ENCODE measurements at regions not wholly inside any gene's neighbourhood (a gene's known extent, or its start where the extent isn't known, plus 50 kb on each side); places are given as distances from the start of the nearest gene placed in this dataset.
"Not testable (repeated sequence)": the region's sequence is repeated elsewhere in the genome, so short reads cannot be mapped to it uniquely, and the experiment has no call there.

- ATAC-seq (no peak), DNase-seq (ENCODE audit: low spot score) (no peak)
These were observed 117.5 kb upstream of the MEIS1 start for GRCh38 chr2:66317268-66317890.

GRCh38 chr2:66306483-66306882 lies 128.4 kb upstream of the MEIS1 start:
- ATAC-seq (no peak), DNase-seq (ENCODE audit: low spot score) (no peak)

- DNase-seq (ENCODE audit: low spot score) (no peak), ATAC-seq (no peak)
These were observed 129.2 kb upstream of the MEIS1 start for GRCh38 chr2:66305718-66306117.

GRCh38 chr2:66303471-66303870 lies 131.5 kb upstream of the MEIS1 start:
- ATAC-seq = no peak
- DNase-seq (ENCODE audit: low spot score) = no peak

GRCh38 chr2:66301767-66302140 lies 133.2 kb upstream of the MEIS1 start:
- ATAC-seq = no peak
- DNase-seq (ENCODE audit: low spot score) = no peak

GRCh38 chr2:66301022-66301766 lies 133.7 kb upstream of the MEIS1 start:
- ATAC-seq (no peak), DNase-seq (ENCODE audit: low spot score) (no peak)

- ATAC-seq = no peak
- DNase-seq (ENCODE audit: low spot score) = no peak
These were observed 151.1 kb upstream of the MEIS1 start for GRCh38 chr2:66283787-66284186.

GRCh38 chr2:66281980-66282379 lies 152.9 kb upstream of the MEIS1 start:
- ATAC-seq (no peak), DNase-seq (ENCODE audit: low spot score) (no peak)

- DNase-seq (ENCODE audit: low spot score) = no peak
- ATAC-seq = no peak
These were observed 155.9 kb upstream of the MEIS1 start for GRCh38 chr2:66279024-66279423.

GRCh38 chr2:66275984-66276383 lies 158.9 kb upstream of the MEIS1 start:
- DNase-seq (ENCODE audit: low spot score) (no peak), ATAC-seq (no peak)

GRCh38 chr2:66273933-66274490 lies 160.9 kb upstream of the MEIS1 start:
- DNase-seq (ENCODE audit: low spot score) (no peak), ATAC-seq (no peak)

- DNase-seq (ENCODE audit: low spot score) (no peak), ATAC-seq (no peak)
These were observed 162.2 kb upstream of the MEIS1 start for GRCh38 chr2:66272751-66273150.

GRCh38 chr2:66271777-66272176 lies 163.1 kb upstream of the MEIS1 start:
- no peak for DNase-seq (ENCODE audit: low spot score)
- no peak for ATAC-seq

GRCh38 chr2:66270247-66270646 lies 164.7 kb upstream of the MEIS1 start:
- DNase-seq (ENCODE audit: low spot score) (no peak), ATAC-seq (no peak)

- DNase-seq (ENCODE audit: low spot score) (no peak), ATAC-seq (no peak)
These were observed 165.8 kb upstream of the MEIS1 start for GRCh38 chr2:66269166-66269565.

GRCh38 chr2:66268756-66269155 lies 166.2 kb upstream of the MEIS1 start:
- ATAC-seq (no peak), DNase-seq (ENCODE audit: low spot score) (no peak)

- no peak for DNase-seq (ENCODE audit: low spot score)
- no peak for ATAC-seq
These were observed 170.6 kb upstream of the MEIS1 start for GRCh38 chr2:66264354-66264753.

GRCh38 chr2:66255867-66256266 lies 179.1 kb upstream of the MEIS1 start:
- ATAC-seq (no peak), DNase-seq (ENCODE audit: low spot score) (no peak)

- DNase-seq (ENCODE audit: low spot score) = no peak
- ATAC-seq = no peak
These were observed 179.8 kb upstream of the MEIS1 start for GRCh38 chr2:66255136-66255535.

- no peak for DNase-seq (ENCODE audit: low spot score)
- ATAC-seq = no peak
These were observed 181.9 kb upstream of the MEIS1 start for GRCh38 chr2:66253066-66253465.

GRCh38 chr2:66252109-66252508 lies 182.8 kb upstream of the MEIS1 start:
- ATAC-seq (no peak), DNase-seq (ENCODE audit: low spot score) (no peak)

- ATAC-seq (no peak), DNase-seq (ENCODE audit: low spot score) (no peak)
These were observed 183.4 kb upstream of the MEIS1 start for GRCh38 chr2:66251573-66251972.

- ATAC-seq; DNase-seq (ENCODE audit: low spot score): not testable (repeated sequence)
These were observed 185.8 kb upstream of the MEIS1 start for GRCh38 chr2:66249089-66249488.
